GM18511 (cell line): ENCODE measurements at regions not wholly inside any gene's neighbourhood (a gene's known extent, or its start where the extent isn't known, plus 50 kb on each side); places are given as distances from the start of the nearest gene placed in this dataset.

Source experiments
- ATAC-seq: cut with Tn5 transposase; IDR thresholded peaks from one replicate; pipeline ENCODE4 v1.9.1; 2021; ENCODE audit warnings: mild to moderate bottlenecking, moderate library complexity; ENCODE audit not compliant: unreplicated experiment

- ATAC-seq = no peak
Observed at GRCh38 chr3:31364711-31365110, 168.0 kb upstream of the STT3B start.

GRCh38 chr3:31367518-31367917 lies 165.2 kb upstream of the STT3B start:
- no peak for ATAC-seq

GRCh38 chr3:31369637-31370379 lies 162.9 kb upstream of the STT3B start:
- ATAC-seq = no peak

GRCh38 chr3:31370380-31370666 lies 162.4 kb upstream of the STT3B start:
- no peak for ATAC-seq

GRCh38 chr3:31370681-31371080 lies 162.0 kb upstream of the STT3B start:
- no peak for ATAC-seq

GRCh38 chr3:31371484-31372177 lies 161.1 kb upstream of the STT3B start:
- ATAC-seq = no peak

- no peak for ATAC-seq
Observed at GRCh38 chr3:31373681-31374080, 159.0 kb upstream of the STT3B start.

- no peak for ATAC-seq
Observed at GRCh38 chr3:31377045-31377642, 155.6 kb upstream of the STT3B start.

GRCh38 chr3:31378231-31378630 lies 154.5 kb upstream of the STT3B start:
- no peak for ATAC-seq

- no peak for ATAC-seq
Observed at GRCh38 chr3:31379598-31379997, 153.1 kb upstream of the STT3B start.

- ATAC-seq = no peak
Observed at GRCh38 chr3:31382856-31383255, 149.9 kb upstream of the STT3B start.

- ATAC-seq = no peak
Observed at GRCh38 chr3:31384117-31384516, 148.6 kb upstream of the STT3B start.

GRCh38 chr3:31389939-31390338 lies 142.8 kb upstream of the STT3B start:
- ATAC-seq = no peak

GRCh38 chr3:31390466-31390865 lies 142.3 kb upstream of the STT3B start:
- no peak for ATAC-seq

GRCh38 chr3:31391150-31391549 lies 141.6 kb upstream of the STT3B start:
- ATAC-seq = peak; percentile 68

GRCh38 chr3:31392568-31392967 lies 140.2 kb upstream of the STT3B start:
- ATAC-seq = peak; percentile 68

- no peak for ATAC-seq
Observed at GRCh38 chr3:31399271-31399670, 133.5 kb upstream of the STT3B start.

GRCh38 chr3:31402117-31402516 lies 130.6 kb upstream of the STT3B start:
- no peak for ATAC-seq

GRCh38 chr3:31403197-31403596 lies 129.5 kb upstream of the STT3B start:
- ATAC-seq = no peak

GRCh38 chr3:31404871-31405270 lies 127.9 kb upstream of the STT3B start:
- no peak for ATAC-seq

GRCh38 chr3:31405515-31405914 lies 127.2 kb upstream of the STT3B start:
- no peak for ATAC-seq

- ATAC-seq = no peak
Observed at GRCh38 chr3:31406896-31407295, 125.8 kb upstream of the STT3B start.
